Activated T-helper 1 cell treated with anti-CD3 and anti-CD28 coated beads, Interleukin-2, amount 50 U/mL, for 16 hours (primary cell): ENCODE measurements at regions not wholly inside any gene's neighbourhood (a gene's known extent, or its start where the extent isn't known, plus 50 kb on each side); places are given as distances from the start of the nearest gene placed in this dataset.
"Not testable (repeated sequence)": the region's sequence is repeated elsewhere in the genome, so short reads cannot be mapped to it uniquely, and the experiment has no call there.

Experiments used
- DNase-seq, 2 donors: peaks; one replicate each; pipeline ENCODE4 v3.0.0-alpha.2; 2020; ENCODE audit warnings: low read depth in 1 of 2, low spot score in 1 of 2

GRCh38 chr7:68756986-68757495 is 841.2 kb upstream of the AUTS2 start:
- DNase-seq, result no peak

GRCh38 chr7:68760556-68760955 is 837.7 kb upstream of the AUTS2 start:
- DNase-seq, result no peak

- DNase-seq, result no peak
These were observed 830.8 kb upstream of the AUTS2 start for GRCh38 chr7:68767462-68767861.

GRCh38 chr7:68770649-68771048 is 827.6 kb upstream of the AUTS2 start:
- no peak for DNase-seq

GRCh38 chr7:68776326-68776725 is 821.9 kb upstream of the AUTS2 start:
- no peak for DNase-seq

- no peak for DNase-seq
These were observed 814.6 kb upstream of the AUTS2 start for GRCh38 chr7:68783684-68784083.

GRCh38 chr7:68785036-68785435 is 813.2 kb upstream of the AUTS2 start:
- DNase-seq, result no peak

GRCh38 chr7:68787566-68787965 is 810.7 kb upstream of the AUTS2 start:
- DNase-seq, result no peak

- not testable (repeated sequence) for DNase-seq
These were observed 809.7 kb upstream of the AUTS2 start for GRCh38 chr7:68788529-68788928.

- DNase-seq, result no peak
These were observed 808.7 kb upstream of the AUTS2 start for GRCh38 chr7:68789597-68789996.

GRCh38 chr7:68792351-68792750 is 805.9 kb upstream of the AUTS2 start:
- no peak for DNase-seq

- DNase-seq, result no peak
These were observed 804.8 kb upstream of the AUTS2 start for GRCh38 chr7:68793513-68793912.

GRCh38 chr7:68800316-68800715 is 798.0 kb upstream of the AUTS2 start:
- DNase-seq, result no peak

- DNase-seq, result no peak
These were observed 793.1 kb upstream of the AUTS2 start for GRCh38 chr7:68805159-68805558.

- no peak for DNase-seq
These were observed 790.6 kb upstream of the AUTS2 start for GRCh38 chr7:68807666-68808065.

- DNase-seq, result no peak
These were observed 784.7 kb upstream of the AUTS2 start for GRCh38 chr7:68813551-68814080.

- no peak for DNase-seq
These were observed 781.8 kb upstream of the AUTS2 start for GRCh38 chr7:68816491-68816890.

- DNase-seq, result no peak
These were observed 778.0 kb upstream of the AUTS2 start for GRCh38 chr7:68820321-68820720.

- no peak for DNase-seq
These were observed 776.4 kb upstream of the AUTS2 start for GRCh38 chr7:68821846-68822245.

GRCh38 chr7:68823996-68824780 is 774.1 kb upstream of the AUTS2 start:
- no peak for DNase-seq

- DNase-seq, result no peak
These were observed 769.7 kb upstream of the AUTS2 start for GRCh38 chr7:68828575-68828974.

GRCh38 chr7:68833422-68833821 is 764.9 kb upstream of the AUTS2 start:
- DNase-seq, result no peak

- no peak for DNase-seq
These were observed 759.3 kb upstream of the AUTS2 start for GRCh38 chr7:68839014-68839413.
